ENCODE measurements at regions not wholly inside any gene's neighbourhood (a gene's known extent, or its start where the extent isn't known, plus 50 kb on each side); places are given as distances from the start of the nearest gene placed in this dataset.

DNA sequence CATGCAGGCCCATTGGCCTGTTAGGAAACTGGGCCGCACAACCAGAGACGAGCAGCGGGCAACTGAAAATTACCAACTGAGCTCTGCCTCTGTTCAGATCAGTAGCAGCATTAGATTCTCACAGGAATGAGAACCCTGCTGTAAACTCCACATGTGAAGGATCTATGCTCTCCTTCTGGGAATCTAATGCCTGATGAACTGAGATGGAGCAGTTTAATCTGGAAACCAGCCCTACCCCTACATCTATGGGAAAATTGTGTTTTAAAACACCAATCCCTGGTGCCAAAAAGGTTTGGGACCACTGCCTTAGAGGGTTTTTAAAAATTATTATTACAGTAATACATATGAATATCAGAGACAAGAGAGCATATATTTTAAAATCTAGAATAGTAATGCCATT, 1144.5 kb downstream of the FSCB start:
- no peak for TF ChIP-seq POLR2A (IDR thresholded peaks at IDR 0.05)
- TF ChIP-seq, protein P1, sequence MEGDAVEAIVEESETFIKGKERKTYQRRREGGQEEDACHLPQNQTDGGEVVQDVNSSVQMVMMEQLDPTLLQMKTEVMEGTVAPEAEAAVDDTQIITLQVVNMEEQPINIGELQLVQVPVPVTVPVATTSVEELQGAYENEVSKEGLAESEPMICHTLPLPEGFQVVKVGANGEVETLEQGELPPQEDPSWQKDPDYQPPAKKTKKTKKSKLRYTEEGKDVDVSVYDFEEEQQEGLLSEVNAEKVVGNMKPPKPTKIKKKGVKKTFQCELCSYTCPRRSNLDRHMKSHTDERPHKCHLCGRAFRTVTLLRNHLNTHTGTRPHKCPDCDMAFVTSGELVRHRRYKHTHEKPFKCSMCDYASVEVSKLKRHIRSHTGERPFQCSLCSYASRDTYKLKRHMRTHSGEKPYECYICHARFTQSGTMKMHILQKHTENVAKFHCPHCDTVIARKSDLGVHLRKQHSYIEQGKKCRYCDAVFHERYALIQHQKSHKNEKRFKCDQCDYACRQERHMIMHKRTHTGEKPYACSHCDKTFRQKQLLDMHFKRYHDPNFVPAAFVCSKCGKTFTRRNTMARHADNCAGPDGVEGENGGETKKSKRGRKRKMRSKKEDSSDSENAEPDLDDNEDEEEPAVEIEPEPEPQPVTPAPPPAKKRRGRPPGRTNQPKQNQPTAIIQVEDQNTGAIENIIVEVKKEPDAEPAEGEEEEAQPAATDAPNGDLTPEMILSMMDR (IDR thresholded peaks at IDR 0.05), result no peak
